ENCODE measurements at regions not wholly inside any gene's neighbourhood (a gene's known extent, or its start where the extent isn't known, plus 50 kb on each side); places are given as distances from the start of the nearest gene placed in this dataset.
"Not testable (repeated sequence)": the region's sequence is repeated elsewhere in the genome, so short reads cannot be mapped to it uniquely, and the experiment has no call there.

- TF ChIP-seq CTCF (IDR thresholded peaks at IDR 0.05); ZFX (IDR thresholded peaks at IDR 0.05; ENCODE audit: borderline replicate concordance): not testable (repeated sequence)
Measured at GRCh38 chrX:82738313-82738712, 769.8 kb upstream of the POU3F4 start.
